Panc1 (cell line): ENCODE measurements at regions not wholly inside any gene's neighbourhood (a gene's known extent, or its start where the extent isn't known, plus 50 kb on each side); places are given as distances from the start of the nearest gene placed in this dataset.

Experiments
- CTCF ChIP-seq: fragments of 450-650 bp; IDR thresholded peaks from 2 replicates; pipeline ENCODE4 v1.5.1; 2017; ENCODE audit warnings: mild to moderate bottlenecking
- POLR2AphosphoS5 ChIP-seq: IDR thresholded peaks from 2 replicates; pipeline ENCODE4 v1.6.1; 2012; ENCODE audit warnings: mild to moderate bottlenecking, low read depth, low read length, moderate library complexity
- SIN3A ChIP-seq: IDR thresholded peaks from 2 replicates; pipeline ENCODE4 v1.6.1; 2012; ENCODE audit warnings: low read depth, mild to moderate bottlenecking, low read length, moderate library complexity, borderline replicate concordance; ENCODE audit not compliant: insufficient read depth

GRCh38 chr16:65749506-65749905 lies 617.0 kb upstream of the CDH5 start:
- no peak for TF ChIP-seq CTCF
- no peak for TF ChIP-seq SIN3A
- no peak for TF ChIP-seq POLR2AphosphoS5
